Epithelial cell of proximal tubule (primary cell): ENCODE measurements at regions not wholly inside any gene's neighbourhood (a gene's known extent, or its start where the extent isn't known, plus 50 kb on each side); places are given as distances from the start of the nearest gene placed in this dataset.

Experiments used
- DNase-seq: peaks from one replicate; pipeline ENCODE4 v3.0.0-alpha.2; 2011; ENCODE audit warnings: low read depth
- H3K4me3 ChIP-seq: 2 replicates; pipeline ENCODE4 v1.5.1; 2011; ENCODE audit warnings: low read depth, mild to moderate bottlenecking, low read length
- TF ChIP-seq, protein P1 (sequence below): conservative IDR thresholded peaks from 2 replicates; pipeline ENCODE4 v1.5.1; 2012; ENCODE audit warnings: low read depth, mild to moderate bottlenecking, low read length

DNA sequence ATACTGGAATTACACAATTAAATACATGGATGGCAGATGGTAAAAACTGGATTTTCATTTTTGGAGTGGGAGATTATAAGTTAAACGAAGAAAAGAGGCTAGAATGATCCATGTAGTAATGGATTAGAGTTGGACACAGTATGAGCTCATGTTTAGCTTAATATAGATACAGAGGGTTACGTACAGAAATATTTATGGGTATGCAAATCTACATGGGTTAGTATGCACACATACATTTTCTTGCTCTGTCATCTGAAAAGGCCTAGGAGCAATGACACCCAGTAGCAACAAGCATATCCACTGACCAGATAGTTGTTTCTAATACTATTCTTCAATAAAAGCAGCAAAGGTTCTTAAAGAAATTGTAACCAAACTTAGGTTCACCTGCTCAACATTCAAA is 366.4 kb downstream of the SEMA3D start:
- DNase-seq: no peak

DNA sequence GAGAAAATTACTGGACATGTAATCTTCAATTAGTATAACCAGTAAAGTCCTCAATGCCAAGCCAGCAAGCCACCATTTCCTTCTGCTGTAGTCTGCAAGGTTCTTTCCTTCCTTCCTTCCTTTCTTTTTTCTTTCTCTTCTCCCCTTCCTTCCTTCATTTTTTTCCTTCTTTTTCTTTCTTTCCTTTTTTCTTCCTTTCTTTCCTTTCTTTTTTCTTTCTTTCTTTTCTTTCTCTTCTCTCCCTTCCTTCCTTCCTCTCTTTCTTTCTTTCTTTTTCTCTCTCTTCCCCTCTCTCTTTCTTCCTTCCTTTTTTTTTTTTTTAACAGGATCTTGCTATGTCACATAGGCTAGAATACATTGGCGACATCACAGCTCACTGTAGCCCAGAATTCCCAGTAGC is 369.8 kb downstream of the SEMA3D start:
- TF ChIP-seq, protein P1, sequence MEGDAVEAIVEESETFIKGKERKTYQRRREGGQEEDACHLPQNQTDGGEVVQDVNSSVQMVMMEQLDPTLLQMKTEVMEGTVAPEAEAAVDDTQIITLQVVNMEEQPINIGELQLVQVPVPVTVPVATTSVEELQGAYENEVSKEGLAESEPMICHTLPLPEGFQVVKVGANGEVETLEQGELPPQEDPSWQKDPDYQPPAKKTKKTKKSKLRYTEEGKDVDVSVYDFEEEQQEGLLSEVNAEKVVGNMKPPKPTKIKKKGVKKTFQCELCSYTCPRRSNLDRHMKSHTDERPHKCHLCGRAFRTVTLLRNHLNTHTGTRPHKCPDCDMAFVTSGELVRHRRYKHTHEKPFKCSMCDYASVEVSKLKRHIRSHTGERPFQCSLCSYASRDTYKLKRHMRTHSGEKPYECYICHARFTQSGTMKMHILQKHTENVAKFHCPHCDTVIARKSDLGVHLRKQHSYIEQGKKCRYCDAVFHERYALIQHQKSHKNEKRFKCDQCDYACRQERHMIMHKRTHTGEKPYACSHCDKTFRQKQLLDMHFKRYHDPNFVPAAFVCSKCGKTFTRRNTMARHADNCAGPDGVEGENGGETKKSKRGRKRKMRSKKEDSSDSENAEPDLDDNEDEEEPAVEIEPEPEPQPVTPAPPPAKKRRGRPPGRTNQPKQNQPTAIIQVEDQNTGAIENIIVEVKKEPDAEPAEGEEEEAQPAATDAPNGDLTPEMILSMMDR: no peak
- DNase-seq: no peak
- H3K4me3 ChIP-seq: no peak overlapping the region

More for the DNA sequence above, 366.4 kb downstream of the SEMA3D start:
- TF ChIP-seq, protein P1: no peak
- no peak overlapping the region for H3K4me3 ChIP-seq

DNA sequence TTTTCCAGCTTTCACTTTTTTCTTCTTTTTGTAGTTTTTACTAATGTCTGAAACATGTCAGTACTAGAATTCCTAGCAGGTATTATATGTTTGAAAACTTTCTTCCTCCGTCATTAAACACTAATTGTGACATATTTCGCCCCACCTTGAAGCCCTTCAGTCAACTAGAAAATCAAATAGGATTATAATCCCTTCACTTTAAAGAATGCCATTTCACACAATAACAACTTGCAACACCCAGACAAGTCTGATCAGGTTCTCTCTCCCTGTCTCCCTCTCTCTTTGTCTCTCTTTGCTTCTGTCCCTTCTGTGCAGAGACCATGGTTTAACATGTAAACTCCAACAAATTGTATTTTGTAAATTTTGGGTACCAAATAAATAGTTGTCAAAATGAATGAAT is 373.5 kb downstream of the SEMA3D start:
- DNase-seq: no peak
- H3K4me3 ChIP-seq: no peak overlapping the region
- TF ChIP-seq, protein P1: no peak

DNA sequence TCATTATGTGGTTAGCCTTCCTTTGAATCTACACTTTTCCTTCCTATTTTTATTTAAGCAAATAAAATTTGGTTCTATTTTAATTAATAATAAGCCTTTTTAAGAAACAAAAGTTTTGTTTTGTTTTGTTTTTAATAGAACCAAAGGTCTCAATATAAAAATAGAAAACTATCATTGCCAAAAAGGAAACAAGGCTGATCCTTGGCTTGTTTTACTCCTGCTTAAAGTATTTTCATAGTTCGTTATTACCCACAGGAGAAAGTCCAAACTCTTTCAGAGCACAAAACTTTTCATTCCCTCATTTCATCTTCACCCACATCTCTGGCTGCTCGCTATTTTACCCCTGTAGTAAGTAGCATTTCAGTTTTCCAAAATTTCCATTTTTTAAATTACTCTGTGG is 374.8 kb downstream of the SEMA3D start:
- no peak for DNase-seq
- TF ChIP-seq, protein P1: no peak
- H3K4me3 ChIP-seq: no peak overlapping the region

DNA sequence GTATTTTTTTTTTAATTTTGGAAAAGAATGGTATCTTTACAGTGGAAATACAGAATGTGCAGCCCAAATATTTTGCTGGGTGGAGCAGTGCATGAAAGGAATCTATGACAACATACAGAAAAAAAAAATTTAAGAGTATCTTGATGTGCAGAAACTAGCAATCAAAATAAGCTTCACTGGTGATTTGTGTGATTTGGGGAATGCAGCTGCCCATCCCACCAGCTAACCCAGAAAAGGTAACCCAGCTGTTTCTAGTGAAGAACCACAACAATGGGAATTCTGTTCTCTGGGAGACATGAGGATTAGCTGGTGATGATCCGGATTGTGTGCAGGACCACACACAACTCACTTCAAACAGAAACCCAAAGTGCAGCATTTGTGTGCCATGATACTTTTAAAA is 375.5 kb downstream of the SEMA3D start:
- TF ChIP-seq, protein P1: no peak
- H3K4me3 ChIP-seq: no peak overlapping the region
- no peak for DNase-seq

DNA sequence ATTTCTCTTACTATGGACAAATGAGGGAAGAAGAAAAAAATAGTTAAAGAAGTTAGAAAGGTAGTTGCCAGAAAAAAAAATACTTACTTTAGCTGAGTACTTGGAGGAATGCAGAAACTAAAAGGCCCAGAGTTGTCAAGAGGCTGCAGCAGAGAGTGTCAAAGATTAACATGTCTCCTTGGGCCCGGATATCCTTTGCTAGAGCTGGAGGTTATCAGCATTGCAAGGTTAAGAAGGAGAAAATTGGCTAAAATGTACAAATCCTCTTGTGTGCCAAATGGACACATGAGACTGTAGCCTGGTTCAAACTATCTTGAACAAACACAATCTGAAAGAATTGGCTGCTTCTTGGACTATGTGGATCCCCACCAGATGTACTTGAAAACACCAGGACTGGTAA is 377.0 kb downstream of the SEMA3D start:
- H3K4me3 ChIP-seq: no peak overlapping the region
- no peak for DNase-seq
- TF ChIP-seq, protein P1: no peak

DNA sequence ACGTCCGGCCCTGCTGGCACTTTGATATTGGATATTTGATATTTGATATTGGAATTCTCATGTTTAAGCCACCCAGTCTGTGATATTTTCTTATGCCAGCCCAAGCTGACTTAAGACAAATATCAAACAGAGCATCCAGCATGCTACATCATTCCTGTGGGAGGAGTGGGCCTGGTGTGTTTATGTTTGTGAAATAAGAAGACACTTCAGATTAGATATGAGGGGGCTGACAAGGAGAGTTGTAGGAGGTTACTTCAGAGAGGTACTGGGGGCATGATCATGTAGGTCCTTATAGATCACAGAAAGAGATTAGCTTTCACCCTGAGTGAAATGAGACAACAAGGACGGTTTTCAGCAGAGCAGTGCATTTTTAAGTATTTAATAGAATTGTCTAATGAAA is 382.9 kb downstream of the SEMA3D start:
- TF ChIP-seq, protein P1: no peak
- no peak for DNase-seq
- no peak overlapping the region for H3K4me3 ChIP-seq
